ENCODE measurements at regions not wholly inside any gene's neighbourhood (a gene's known extent, or its start where the extent isn't known, plus 50 kb on each side); places are given as distances from the start of the nearest gene placed in this dataset.

DNA sequence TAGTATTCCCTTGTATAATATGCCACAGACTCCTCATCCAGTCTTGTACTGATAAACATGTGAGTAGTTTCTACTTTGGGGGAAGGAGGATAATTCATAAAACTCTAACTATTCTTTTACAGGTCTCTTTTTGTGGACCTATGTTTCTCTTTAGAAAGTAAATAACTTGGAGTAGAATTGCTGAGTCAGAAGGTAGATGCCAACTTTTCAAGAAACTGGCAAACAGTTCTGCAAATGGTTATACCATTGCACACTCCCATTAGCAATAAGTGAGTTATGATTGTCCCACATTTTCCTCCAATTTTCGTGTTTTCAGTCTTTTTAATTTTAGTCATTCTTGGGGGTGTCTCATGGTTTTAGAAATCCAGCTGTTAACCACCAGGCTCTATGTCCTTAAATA is 477.2 kb upstream of the LRRTM4 start:
- POLR2A ChIA-PET: no interaction called here
- TF ChIP-seq CTCF (IDR thresholded peaks at IDR 0.05; ENCODE audit: insufficient read depth, low read length, missing control alignments): no peak
- CTCF ChIA-PET: no interaction called here
- no peak overlapping the region for H3K4me3 ChIP-seq (ENCODE audit: low read depth, low read length)
- DNase-seq (ENCODE audit: low read depth, low spot score): no peak

DNA sequence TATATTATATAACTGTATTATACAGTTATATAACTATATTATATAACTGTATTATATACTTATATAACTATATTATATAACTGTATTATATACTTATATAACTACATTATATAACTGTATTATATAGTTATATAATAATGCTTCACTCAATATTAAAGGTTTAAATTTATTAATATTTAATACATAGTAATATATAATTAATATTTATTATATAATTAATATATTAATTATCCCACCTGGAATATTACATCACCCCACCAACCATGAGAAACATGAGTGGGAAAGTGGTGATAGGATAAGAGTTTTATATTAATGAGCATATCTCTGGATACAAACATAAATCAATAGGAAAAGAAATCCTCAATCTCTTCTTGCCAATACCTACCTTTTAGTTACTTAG is 487.1 kb upstream of the LRRTM4 start:
- POLR2A ChIA-PET: no interaction called here
- no peak overlapping the region for H3K4me3 ChIP-seq (ENCODE audit: low read depth, low read length)
- no peak for TF ChIP-seq CTCF (IDR thresholded peaks at IDR 0.05; ENCODE audit: insufficient read depth, low read length, missing control alignments)
- no peak for DNase-seq (ENCODE audit: low read depth, low spot score)
- CTCF ChIA-PET: no interaction called here

- H3K4me3 ChIP-seq (ENCODE audit: low read depth, low read length): no peak overlapping the region
- CTCF ChIA-PET: no interaction called here
These were observed 489.1 kb upstream of the LRRTM4 start for GRCh38 chr2:78011251-78011650.

GRCh38 chr2:78020491-78020890 is 498.3 kb upstream of the LRRTM4 start:
- TF ChIP-seq CTCF (IDR thresholded peaks at IDR 0.05; ENCODE audit: insufficient read depth, low read length, missing control alignments): no peak
- ChIA-PET POLR2A (no interaction called here), CTCF (no interaction called here)

More at GRCh38 chr2:78011251-78011650, 489.1 kb upstream of the LRRTM4 start:
- POLR2A ChIA-PET: no interaction called here
- no peak for TF ChIP-seq CTCF (IDR thresholded peaks at IDR 0.05; ENCODE audit: insufficient read depth, low read length, missing control alignments)
- no peak for DNase-seq (ENCODE audit: low read depth, low spot score)

GRCh38 chr2:78023356-78023755 is 501.2 kb upstream of the LRRTM4 start:
- ChIA-PET POLR2A (no interaction called here), CTCF (no interaction called here)
- H3K4me3 ChIP-seq (ENCODE audit: low read depth, low read length): no peak overlapping the region
- no peak for TF ChIP-seq CTCF (IDR thresholded peaks at IDR 0.05; ENCODE audit: insufficient read depth, low read length, missing control alignments)
- no peak for DNase-seq (ENCODE audit: low read depth, low spot score)

More at GRCh38 chr2:78020491-78020890, 498.3 kb upstream of the LRRTM4 start:
- H3K4me3 ChIP-seq (ENCODE audit: low read depth, low read length): no peak overlapping the region
- no peak for DNase-seq (ENCODE audit: low read depth, low spot score)

DNA sequence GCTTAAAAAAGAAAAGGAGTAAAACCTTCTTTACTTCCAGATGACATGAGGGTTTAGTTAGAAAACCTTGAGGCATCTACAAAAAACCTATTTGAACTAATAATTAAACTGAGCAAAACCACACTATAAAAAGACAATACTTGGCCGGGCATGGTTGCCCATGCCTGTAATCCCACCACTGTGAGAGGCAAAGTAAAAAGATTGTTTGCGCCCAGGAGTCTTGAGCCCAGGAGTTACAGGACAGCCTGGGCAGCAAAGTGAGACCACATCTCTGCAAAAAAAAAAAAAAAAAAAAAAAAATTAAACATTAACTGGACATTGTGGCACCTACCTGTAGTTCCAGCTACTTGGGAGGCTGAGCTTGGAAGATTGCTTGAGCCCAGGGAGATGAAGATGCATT is 502.8 kb upstream of the LRRTM4 start:
- CTCF ChIA-PET: no interaction called here
- no peak for DNase-seq (ENCODE audit: low read depth, low spot score)
- H3K4me3 ChIP-seq (ENCODE audit: low read depth, low read length): no peak overlapping the region
- no peak for TF ChIP-seq CTCF (IDR thresholded peaks at IDR 0.05; ENCODE audit: insufficient read depth, low read length, missing control alignments)
- POLR2A ChIA-PET: no interaction called here
